Stimulated activated CD4-positive, alpha-beta T cell treated with anti-CD3 and anti-CD28 coated beads, TNF-alpha, amount 100 ng/mL, for 48 hours (primary cell): ENCODE measurements at regions not wholly inside any gene's neighbourhood (a gene's known extent, or its start where the extent isn't known, plus 50 kb on each side); places are given as distances from the start of the nearest gene placed in this dataset.
A peak's percentile ranks its signal among the peaks of the same experiment; 100 is the strongest.

Experiments
- DNase-seq, 3 donors: peaks; one replicate each; pipeline ENCODE4 v3.0.0-alpha.2; 2020; ENCODE audit warnings: low read depth in 3 of 3

DNA sequence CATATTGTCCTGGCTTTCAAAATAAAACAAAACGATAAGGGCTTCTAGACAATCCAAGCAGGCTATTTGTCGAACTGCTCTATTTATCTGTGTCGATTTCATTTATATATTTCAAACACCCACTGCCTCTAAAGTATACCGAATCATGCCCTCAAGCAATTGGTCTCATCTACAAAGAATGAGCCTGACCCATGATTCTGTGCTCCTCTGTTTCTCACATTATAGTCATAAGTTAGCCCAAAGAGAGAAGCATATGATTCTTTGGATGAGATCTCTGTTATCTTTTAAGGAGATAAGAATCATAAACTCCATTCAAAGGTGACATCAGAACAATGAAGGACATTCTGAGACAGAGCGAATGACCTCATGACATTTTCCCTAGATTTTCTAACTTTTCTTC lies 191.1 kb downstream of the MAP2K6 start:
- DNase-seq, result no peak

DNA sequence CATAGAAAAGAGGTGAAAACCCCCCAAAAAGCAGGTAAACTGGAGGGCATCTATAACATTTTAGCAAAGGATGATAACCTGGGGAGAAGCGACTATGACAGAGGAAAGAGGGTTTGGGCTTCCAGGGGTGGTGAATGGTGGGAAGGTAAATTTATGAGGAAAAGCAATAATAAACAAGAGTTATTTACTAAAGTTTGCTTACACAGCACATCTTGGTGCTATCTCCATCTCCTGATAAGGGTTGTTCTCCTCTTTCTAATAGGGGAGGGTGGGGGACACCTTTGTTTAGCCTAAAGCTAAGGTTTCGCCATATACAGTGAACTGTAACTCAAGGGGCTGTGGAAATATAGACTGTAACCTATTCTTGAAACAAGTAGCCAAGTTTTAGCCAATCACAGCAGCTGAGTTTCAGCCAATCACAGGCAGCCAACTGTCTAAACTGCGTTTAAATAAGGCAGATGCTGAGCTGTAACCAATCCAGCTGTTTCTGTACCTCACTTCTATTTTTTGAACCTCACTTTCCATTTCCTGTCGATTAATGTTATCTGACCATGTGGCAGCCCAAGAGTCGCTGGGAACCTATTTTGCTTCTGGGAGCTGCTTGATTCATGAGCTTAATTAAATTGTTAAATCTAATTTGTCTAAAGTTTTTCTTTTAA lies 191.8 kb downstream of the MAP2K6 start:
- DNase-seq, result no peak

DNA sequence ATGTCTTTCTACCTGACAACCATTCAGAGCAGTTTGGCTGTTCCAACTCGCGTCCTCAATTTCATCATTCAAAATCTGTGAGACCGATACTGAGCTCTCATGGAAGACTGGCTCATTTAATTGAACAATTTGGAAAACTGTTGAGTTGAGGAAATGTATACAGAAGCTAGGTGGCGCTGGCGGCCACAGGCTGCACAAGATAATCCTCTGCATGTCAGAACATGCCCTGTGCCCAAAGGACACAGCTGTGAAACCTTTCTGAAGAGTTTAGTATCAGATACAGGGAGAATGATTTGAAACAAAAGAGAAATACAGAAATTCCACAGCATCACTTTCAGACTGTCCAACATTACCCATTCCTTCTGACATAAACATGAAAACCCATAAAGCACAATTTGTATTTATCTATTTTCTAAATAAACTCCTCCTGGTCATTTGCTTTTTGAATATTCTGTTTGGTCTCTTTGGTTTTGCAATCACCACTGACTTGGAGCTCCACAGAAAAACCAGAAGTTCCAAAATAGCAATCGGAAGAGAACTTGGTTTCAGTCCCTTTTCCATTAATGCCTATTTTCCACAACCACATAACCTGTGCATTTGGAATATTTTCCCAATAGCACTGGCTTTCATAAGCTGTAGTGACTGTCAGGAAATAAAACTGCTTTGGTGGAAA lies 192.8 kb downstream of the MAP2K6 start:
- peak in 2 of 3 donors; percentile 17 to 21 for DNase-seq

DNA sequence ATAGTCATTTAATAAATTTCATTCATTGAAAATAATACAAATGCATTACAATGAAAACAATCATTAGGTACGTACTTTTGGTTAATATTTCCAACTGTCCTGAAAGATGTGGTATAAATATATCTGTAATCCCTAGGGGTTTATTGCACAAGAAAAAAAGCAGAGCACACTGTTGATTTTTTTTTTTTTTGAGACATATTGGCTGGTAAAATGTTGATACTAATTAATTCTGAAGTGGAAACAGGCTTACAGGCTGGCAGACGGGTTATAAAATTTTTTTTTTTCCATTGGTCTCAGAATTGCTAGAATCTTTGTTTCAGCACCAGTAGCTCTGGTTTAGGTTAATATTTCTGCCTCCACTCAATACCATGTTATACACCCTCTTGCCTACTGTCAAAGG lies 193.6 kb downstream of the MAP2K6 start:
- DNase-seq, result no peak

DNA sequence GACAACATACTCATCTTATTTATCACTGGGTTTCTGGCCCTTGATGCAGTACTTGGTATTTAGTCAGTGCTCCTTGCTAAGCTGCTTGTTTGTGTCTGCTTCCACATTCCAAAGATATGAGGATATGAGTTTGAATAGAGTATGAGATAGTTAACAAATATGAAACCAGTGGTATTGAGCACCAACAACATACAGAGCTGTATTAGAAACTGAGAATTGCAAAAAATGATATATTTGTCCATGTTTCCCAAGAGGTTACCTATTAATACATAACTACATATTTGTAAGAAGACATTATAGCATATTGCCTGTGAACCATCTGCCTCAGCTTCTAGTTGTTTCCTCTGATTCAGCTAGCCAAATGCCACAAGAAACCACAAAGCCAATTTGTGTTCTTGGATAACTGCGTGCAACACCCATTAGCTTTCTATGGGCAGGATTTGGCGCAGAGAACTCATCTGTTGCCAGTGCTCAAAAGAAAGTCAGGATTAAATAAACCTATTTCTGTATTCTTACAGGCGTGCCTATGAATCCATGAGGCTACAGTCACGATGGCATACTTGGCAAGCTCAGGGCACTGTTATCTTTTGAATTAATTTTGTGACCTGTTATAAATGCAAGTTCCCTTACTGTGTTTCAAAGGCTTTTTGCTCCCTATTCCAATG lies 194.4 kb downstream of the MAP2K6 start:
- no peak for DNase-seq

DNA sequence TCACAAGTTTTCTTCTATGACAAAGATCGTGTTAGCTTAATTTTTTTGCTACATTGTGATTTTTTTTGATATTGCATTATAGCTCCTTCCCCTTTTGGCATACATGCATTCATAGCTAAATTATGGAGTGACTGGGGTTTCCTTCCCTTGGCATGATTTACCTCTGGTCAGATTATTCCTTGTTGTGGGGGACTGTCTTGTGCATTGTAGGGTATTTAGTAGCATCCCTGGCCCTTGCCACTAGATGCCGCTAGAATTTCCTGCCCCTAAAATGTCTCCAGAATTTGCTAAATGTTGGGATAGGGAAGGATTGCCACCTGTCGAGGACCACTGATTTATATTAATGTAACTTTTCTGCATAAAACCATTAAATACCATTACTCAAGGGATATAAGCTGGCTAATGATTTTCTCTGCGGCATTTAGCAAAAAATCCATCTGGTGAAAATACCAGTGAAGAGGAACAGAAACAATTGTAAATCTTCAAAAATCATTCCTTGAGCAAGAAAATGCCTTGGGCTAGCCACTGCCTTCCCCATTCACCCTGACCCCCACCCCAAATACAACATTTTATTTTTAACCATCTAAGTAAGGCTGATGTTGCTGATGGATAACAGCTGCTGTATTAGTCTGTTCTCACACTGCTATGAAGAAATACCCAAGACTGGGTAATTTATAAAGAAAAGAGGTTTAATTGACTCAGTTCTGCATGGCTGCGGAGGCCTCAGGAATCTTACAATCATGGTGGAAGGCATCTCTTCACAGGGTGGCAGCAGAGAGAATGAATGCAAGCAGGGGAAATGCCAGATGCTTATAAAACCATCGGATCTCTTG lies 195.2 kb downstream of the MAP2K6 start:
- DNase-seq, result no peak

- no peak for DNase-seq
Observed at GRCh38 chr17:69620363-69620762, 205.9 kb downstream of the MAP2K6 start.

GRCh38 chr17:69625474-69625873 lies 211.0 kb downstream of the MAP2K6 start:
- DNase-seq, result no peak

- no peak for DNase-seq
Observed at GRCh38 chr17:69630056-69630635, 215.6 kb downstream of the MAP2K6 start.

GRCh38 chr17:69634844-69635243 lies 220.3 kb downstream of the MAP2K6 start:
- no peak for DNase-seq

GRCh38 chr17:69637446-69638156 lies 223.1 kb downstream of the MAP2K6 start:
- no peak for DNase-seq

- DNase-seq, result no peak
Observed at GRCh38 chr17:69639096-69639495, 224.6 kb downstream of the MAP2K6 start.

GRCh38 chr17:69640073-69640472 lies 225.6 kb downstream of the MAP2K6 start:
- no peak for DNase-seq

DNA sequence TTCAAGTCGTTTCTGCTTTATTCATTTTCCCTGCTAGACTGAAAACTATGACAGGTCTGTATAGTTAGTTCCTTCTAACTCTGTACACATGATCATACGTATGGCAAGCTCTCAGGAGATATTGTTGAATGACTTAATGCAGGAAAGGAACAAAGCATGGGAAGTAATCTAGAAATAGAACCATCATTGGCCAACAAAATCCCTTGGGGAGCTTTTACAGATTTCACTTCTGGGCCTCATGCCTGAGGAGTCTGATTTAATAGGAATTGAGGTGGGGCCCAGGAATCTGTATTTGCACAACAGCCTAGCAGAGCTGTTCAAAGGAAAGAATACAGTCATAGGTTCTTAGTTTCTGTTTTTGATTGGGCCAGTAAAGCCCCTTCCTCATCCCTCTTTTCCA lies 229.2 kb downstream of the MAP2K6 start:
- no peak for DNase-seq

- no peak for DNase-seq
Observed at GRCh38 chr17:69646729-69647128, 232.2 kb downstream of the MAP2K6 start.

- DNase-seq, result no peak
Observed at GRCh38 chr17:69650881-69651280, 236.4 kb downstream of the MAP2K6 start.

- no peak for DNase-seq
Observed at GRCh38 chr17:69651921-69652320, 237.4 kb downstream of the MAP2K6 start.

DNA sequence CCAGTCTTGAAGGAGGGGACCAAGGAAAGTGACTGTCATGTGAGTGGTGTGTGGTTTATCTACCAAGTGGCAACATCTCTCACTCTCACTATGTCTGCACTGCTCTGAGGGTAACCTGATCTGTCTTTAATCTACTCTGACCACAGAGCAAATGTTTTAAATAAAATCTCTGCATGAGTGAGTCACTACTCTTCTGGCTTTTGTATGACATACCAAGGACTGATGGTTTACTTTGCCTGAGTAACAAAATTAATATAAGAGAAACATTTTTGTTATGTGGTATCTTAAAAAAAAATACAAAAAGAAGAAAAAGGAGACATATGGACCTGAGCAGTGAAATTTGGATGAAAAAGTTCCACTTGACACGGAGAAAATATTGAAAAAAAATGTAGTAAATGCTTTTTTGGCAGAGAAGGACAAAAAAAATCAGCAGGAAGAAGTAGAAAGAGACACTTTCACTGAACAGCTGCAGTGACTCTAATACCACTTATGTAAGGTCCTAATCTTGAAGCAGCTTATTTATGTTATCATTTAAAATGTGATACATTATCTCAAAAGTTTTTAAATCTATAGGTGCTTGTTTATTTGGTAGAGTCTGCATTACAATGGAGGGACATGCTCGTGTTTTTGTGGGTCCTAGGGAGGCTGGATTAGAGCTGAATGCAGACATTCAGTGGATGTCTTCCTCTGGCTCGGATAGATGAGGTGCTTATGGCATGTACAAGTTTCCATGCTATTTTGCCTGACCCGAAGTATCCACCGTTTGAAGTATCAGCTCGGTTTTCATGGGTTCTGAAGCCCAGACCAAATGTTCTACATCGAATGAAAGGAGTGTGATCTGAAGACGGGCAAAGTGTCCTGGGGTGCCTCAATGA lies 240.7 kb downstream of the MAP2K6 start:
- DNase-seq, result no peak

DNA sequence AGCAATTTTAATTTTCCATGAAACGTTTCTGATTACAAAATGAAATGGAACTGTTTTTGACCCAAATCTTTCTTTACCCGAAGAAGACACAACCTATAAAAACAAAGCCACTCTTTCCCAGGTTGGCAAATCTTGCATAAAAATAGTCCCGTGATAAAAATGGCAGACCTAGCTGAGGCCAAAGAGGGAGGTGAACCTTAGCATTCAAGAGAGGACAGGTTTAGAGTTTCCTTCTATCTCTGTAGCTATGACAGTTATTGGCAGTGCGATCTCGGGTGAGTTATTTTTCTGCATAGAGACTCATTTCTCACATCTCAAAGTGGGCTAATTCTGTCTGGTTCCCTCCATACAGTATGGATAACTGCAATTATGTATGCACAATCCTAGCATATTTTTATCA lies 241.4 kb downstream of the MAP2K6 start:
- no peak for DNase-seq
